ENCODE measurements at regions not wholly inside any gene's neighbourhood (a gene's known extent, or its start where the extent isn't known, plus 50 kb on each side); places are given as distances from the start of the nearest gene placed in this dataset.

DNA sequence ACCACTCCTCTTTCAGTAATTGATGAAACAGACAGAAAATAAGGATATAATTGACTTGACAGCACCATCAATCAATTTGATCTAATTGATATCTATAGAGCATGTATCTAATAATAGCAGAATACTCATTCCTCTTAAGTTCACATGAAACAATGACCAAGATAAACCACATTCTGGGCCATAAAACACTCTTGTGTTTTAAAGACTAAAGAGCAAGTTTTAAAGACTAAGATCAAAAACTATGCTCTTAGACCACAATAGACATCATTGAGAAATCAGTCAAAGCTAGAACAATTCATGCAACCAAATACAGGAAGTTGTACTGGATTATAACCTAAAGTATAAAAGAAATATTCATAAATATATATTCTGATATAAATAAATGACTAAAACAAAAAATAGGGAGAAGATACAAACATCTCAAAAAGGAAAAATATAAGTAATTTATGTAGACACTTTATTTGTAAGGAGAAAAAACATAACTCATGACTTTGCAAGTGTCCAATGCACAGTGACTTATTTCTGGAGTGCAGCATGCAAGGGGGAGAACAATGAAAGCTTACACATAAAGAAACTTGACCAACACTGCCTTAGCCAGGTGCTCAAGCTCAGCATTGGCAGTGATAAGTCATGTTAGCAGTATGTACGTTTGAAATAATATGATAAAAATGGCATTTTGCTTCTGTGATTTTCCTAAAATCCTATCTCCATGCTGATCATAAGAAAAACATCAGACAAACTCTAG, 312.7 kb upstream of the IGFBP3 start:
- intact Hi-C loops (cut with micrococcal nuclease) (no loop called here), dilution Hi-C loops (cut with HindIII; ENCODE audit: low sequenced_read_pairs, unreplicated experiment) (no loop called here), in situ Hi-C loops (cut with MboI; ENCODE audit: low sequenced_read_pairs) (no loop called here)
- no peaks in the 10 kb centered on the region for H3K79me1 ChIP-seq (ENCODE audit: low read depth in 1 of 2, low read length in 2 of 2)
- H3K56ac ChIP-seq (ENCODE audit: extremely low read depth, insufficient read depth, low read length): no peak overlapping the region
- H3K4me2 ChIP-seq (ENCODE audit: low read depth, low read length): no peak overlapping the region
- no peak overlapping the region for H2AFZ ChIP-seq (replicated peaks; ENCODE audit: low read length, poor library complexity)
- H4K5ac ChIP-seq (ENCODE audit: low read depth, low read length): no peak overlapping the region
- H3K36me3 ChIP-seq (ENCODE audit: control insufficient read depth, insufficient read depth, low read length): no peaks in the 10 kb centered on the region
- TF ChIP-seq, protein P1, sequence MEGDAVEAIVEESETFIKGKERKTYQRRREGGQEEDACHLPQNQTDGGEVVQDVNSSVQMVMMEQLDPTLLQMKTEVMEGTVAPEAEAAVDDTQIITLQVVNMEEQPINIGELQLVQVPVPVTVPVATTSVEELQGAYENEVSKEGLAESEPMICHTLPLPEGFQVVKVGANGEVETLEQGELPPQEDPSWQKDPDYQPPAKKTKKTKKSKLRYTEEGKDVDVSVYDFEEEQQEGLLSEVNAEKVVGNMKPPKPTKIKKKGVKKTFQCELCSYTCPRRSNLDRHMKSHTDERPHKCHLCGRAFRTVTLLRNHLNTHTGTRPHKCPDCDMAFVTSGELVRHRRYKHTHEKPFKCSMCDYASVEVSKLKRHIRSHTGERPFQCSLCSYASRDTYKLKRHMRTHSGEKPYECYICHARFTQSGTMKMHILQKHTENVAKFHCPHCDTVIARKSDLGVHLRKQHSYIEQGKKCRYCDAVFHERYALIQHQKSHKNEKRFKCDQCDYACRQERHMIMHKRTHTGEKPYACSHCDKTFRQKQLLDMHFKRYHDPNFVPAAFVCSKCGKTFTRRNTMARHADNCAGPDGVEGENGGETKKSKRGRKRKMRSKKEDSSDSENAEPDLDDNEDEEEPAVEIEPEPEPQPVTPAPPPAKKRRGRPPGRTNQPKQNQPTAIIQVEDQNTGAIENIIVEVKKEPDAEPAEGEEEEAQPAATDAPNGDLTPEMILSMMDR (conservative IDR thresholded peaks at IDR 0.05; ENCODE audit: low read depth, low read length): no peak
- TF ChIP-seq CEBPB (IDR thresholded peaks at IDR 0.05; ENCODE audit: low read depth, low read length) (no peak), NFE2L2 (IDR thresholded peaks at IDR 0.05; ENCODE audit: low read depth, low read length) (no peak)
- BruUV-seq (replicated peaks): no TSS peak
- no peaks in the 10 kb centered on the region for H3K9me3 ChIP-seq (ENCODE audit: control insufficient read depth, insufficient read depth, low read length)
- ChIA-PET POLR2A (ENCODE audit: unreplicated experiment) (no interaction called here), CTCF (no interaction called here)
- H3K4me1 ChIP-seq (ENCODE audit: control insufficient read depth, insufficient read depth, low read length): peaks cover 4% of the 10 kb centered on the region; the same call in 1 of the 2 replicates
- no peak overlapping the region for H3K9ac ChIP-seq (ENCODE audit: low read depth, low read length)
- H4K8ac ChIP-seq (ENCODE audit: low read depth in 2 of 2, low read length in 2 of 2): no peak overlapping the region
- no peak overlapping the region for H2AK9ac ChIP-seq (replicated peaks; ENCODE audit: low read depth, low read length, poor library complexity)
- no peak overlapping the region for H4K91ac ChIP-seq (ENCODE audit: insufficient read depth, low read depth, low read length)
- H2BK5ac ChIP-seq (ENCODE audit: low read depth, low read length, poor library complexity, severe bottlenecking): no peak overlapping the region
- ATAC-seq (ENCODE audit: low read depth): no peak
- no peak overlapping the region for H3K23ac ChIP-seq (ENCODE audit: low read depth, low read length)
- no peak overlapping the region for H3K27ac ChIP-seq (ENCODE audit: insufficient read depth, low read length)
- H3K14ac ChIP-seq (replicated peaks; ENCODE audit: low read depth, low read length): no peak overlapping the region
- no peak overlapping the region for H2AK5ac ChIP-seq (ENCODE audit: low read depth, low read length)
- WGBS, 2 experiments (ENCODE audit: extremely low coverage in 2 of 2, insufficient read length in 1 of 2): no CpG with 5 or more reads among the region's 1 CpG
- H3K27me3 ChIP-seq (ENCODE audit: control insufficient read depth, insufficient read depth, low read length): no peaks in the 10 kb centered on the region
- H2BK20ac ChIP-seq (ENCODE audit: low read depth, low read length): no peak overlapping the region
- H2BK120ac ChIP-seq (ENCODE audit: low read depth, low read length): no peak overlapping the region
- no peak overlapping the region; the same call in 1 of the 2 replicates for H3K18ac ChIP-seq (ENCODE audit: low read depth, low read length)
- no peak overlapping the region for H2BK15ac ChIP-seq (ENCODE audit: low read depth, low read length)
- peaks cover 6% of the 10 kb centered on the region for H3K9me1 ChIP-seq (ENCODE audit: insufficient read depth, low read length)
- no peaks in the 10 kb centered on the region for H4K20me1 ChIP-seq (ENCODE audit: insufficient read depth, low read length)
- H3K4ac ChIP-seq (ENCODE audit: low read depth, low read length): no peak overlapping the region
- no peak for DNase-seq
- H3K4me3 ChIP-seq (ENCODE audit: insufficient read depth, low read depth, low read length): no peak overlapping the region

Measured in IMR-90 (cell line).